Ishikawa (cell line): ENCODE measurements at regions not wholly inside any gene's neighbourhood (a gene's known extent, or its start where the extent isn't known, plus 50 kb on each side); places are given as distances from the start of the nearest gene placed in this dataset.
A peak's percentile ranks its signal among the peaks of the same experiment; 100 is the strongest.

ENCODE experiments used
- CEBPB ChIP-seq: IDR thresholded peaks from 2 replicates; pipeline ENCODE4 v1.6.1; 2012
- CREB1 ChIP-seq: IDR thresholded peaks from 2 replicates; pipeline ENCODE4 v1.6.1; 2012; ENCODE audit warnings: low read depth
- EGR1 ChIP-seq: IDR thresholded peaks from 2 replicates; pipeline ENCODE4 v1.6.1; 2012
- EP300 ChIP-seq: IDR thresholded peaks from 2 replicates; pipeline ENCODE4 v1.6.1; 2012; ENCODE audit warnings: borderline replicate concordance
- FOXM1 ChIP-seq: IDR thresholded peaks from 2 replicates; pipeline ENCODE4 v1.6.1; 2012; ENCODE audit warnings: low read depth, borderline replicate concordance
- NFIC ChIP-seq: IDR thresholded peaks from 2 replicates; pipeline ENCODE4 v1.6.1; 2012
- RAD21 ChIP-seq: IDR thresholded peaks from 2 replicates; pipeline ENCODE4 v1.6.1; 2012; ENCODE audit warnings: low read depth
- REST ChIP-seq: IDR thresholded peaks from 2 replicates; pipeline ENCODE4 v1.6.1; 2012; ENCODE audit warnings: low read depth, mild to moderate bottlenecking
- TAF1 ChIP-seq: IDR thresholded peaks from 2 replicates; pipeline ENCODE4 v1.6.1; 2012; ENCODE audit warnings: low read depth, mild to moderate bottlenecking
- TCF12 ChIP-seq: IDR thresholded peaks from 2 replicates; pipeline ENCODE4 v1.6.1; 2012; ENCODE audit warnings: low read depth
- TEAD4 ChIP-seq: IDR thresholded peaks from 2 replicates; pipeline ENCODE4 v1.6.1; 2012
- USF1 ChIP-seq: IDR thresholded peaks from 2 replicates; pipeline ENCODE4 v1.6.1; 2012
- YY1 ChIP-seq: IDR thresholded peaks from 2 replicates; pipeline ENCODE4 v1.6.1; 2012; ENCODE audit warnings: low read depth
- ZBTB7A ChIP-seq: IDR thresholded peaks from 2 replicates; pipeline ENCODE4 v1.6.1; 2012; ENCODE audit warnings: low read depth
- TF ChIP-seq, protein P1 (sequence below): IDR thresholded peaks from 2 replicates; pipeline ENCODE4 v1.6.1; 2012

DNA sequence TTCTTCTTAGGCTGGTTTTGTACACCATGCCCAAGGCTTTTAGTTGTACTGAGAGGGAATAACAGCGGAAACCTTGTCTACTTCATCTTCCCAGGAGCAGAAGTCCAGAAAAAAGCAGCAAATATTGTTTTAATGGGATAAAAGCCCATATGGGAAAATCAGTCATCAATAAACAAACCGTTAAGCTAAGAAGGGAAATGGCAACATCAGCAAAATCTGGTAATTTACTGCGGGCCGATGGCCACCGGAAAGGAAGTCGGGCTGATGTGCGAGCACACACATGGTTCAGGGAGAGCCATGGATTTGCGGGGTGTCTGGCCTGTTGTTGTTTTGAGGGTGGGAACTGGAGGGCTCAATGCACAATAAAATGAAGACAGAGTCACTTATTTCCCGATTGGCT lies 300.7 kb upstream of the RAB6C start:
- TF ChIP-seq NFIC (no peak), ZBTB7A (no peak), CEBPB (no peak), REST (no peak), FOXM1 (no peak), TCF12 (no peak), CREB1 (no peak), TEAD4 (no peak), USF1 (no peak), TAF1 (no peak), YY1 (no peak), EP300 (no peak)
- TF ChIP-seq, protein P1, sequence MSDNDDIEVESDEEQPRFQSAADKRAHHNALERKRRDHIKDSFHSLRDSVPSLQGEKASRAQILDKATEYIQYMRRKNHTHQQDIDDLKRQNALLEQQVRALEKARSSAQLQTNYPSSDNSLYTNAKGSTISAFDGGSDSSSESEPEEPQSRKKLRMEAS: no peak

GRCh38 chr2:129681788-129682187 lies 297.7 kb upstream of the RAB6C start:
- TF ChIP-seq EGR1 (no peak), YY1 (no peak), FOXM1 (no peak), TCF12 (no peak), TAF1 (no peak), CEBPB (no peak), EP300 (no peak)

DNA sequence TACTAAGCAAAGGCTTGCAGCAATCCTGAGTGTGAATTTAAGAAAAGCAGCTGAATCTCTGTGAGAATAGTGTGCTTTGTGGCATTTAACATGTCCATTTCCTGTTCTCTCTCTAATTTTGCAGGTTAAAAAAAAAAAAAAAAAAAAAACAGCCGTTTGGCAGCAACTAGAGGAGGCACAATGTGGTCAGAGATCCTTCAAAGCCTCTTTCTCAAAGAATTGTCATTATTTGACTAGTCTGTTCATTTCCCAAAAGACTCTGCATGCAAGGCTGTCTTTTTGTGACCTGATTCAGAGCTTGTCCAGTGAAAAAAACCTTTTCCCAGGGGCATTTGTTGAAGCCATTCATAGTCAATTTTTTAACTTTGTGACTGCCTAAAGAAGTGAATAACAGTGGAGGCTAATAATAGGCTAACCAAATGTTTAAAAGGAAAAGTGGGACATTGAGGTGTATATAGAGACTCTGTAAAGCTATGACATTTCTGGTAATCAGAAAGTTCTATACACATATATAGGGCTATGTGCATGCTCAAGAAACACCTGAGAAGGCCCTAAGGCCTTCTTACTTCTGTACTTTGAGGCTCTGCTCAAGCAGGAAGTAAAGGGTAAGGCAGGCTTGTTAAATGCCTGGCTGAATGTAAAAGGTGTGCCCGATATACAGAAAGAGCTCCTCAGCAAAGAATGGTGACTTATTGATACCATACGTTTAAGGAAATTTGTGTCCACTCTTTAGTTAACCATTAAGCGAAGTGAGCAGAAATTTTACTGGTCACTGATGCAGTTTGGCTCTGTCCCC lies 289.6 kb upstream of the RAB6C start:
- TF ChIP-seq TCF12: no peak
- TF ChIP-seq CEBPB: no peak

DNA sequence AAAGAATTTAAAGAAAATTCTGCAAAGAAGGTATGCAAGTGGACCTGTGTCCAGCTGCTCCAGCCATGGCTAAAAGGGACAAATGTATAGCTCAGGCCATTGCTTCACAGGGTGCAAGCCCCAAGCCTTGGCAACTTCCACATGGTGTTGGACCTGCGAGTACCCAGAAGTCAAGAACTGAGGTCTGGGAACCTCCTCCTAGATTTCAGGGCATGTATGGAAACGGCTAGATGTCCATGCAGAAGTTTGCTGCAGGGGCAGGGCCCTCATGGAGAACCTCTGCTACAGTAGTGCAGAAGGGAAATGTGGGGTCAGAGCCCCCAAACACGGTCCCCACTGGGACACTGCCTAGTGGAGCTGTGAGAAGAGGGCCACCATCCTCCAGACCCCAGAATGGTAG lies 284.0 kb upstream of the RAB6C start:
- no peak for TF ChIP-seq YY1
- TF ChIP-seq CREB1: no peak
- TF ChIP-seq RAD21: no peak
- no peak for TF ChIP-seq CEBPB
- no peak for TF ChIP-seq ZBTB7A

GRCh38 chr2:129698593-129698992 lies 280.9 kb upstream of the RAB6C start:
- TF ChIP-seq NFIC (peak; percentile 38), TEAD4 (no peak)

DNA sequence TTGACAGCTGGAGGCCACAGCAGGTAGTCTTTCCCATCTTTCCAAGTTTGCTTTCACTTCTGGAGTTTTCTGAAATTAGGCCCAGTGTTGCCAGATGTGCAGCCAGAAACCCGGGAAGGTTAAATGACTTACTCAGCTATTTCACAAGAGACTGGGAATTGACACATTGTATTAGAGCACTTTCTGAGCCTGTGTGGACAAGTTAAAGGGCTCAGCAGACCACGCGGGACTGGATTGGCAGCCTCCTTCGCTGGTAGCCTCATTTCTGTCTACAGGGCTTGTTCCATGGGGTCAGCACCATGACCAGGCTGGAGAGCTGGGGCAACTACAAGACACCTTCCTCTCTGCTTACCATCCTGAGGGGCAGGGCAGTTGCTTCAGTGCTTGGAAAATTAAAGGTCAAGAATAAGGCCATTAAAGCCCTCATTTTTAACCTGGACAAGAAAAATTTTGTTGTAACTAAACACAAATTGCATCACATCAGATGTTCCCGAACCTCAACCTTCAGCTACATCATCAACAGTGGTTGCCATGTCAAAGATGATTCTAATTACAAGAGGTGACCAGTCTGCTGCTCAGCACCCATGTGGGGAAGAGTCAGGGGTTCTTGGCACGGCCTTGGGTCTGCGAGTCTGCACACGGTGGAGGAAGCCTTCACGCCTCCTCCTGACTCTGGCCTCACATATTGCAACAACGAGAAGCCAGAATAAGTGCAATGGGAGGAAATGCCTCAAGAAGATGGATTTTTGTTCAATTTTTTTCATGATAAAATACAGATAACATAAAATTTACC lies 279.5 kb upstream of the RAB6C start:
- no peak for TF ChIP-seq CEBPB
- TF ChIP-seq, protein P1: no peak
- TF ChIP-seq EGR1: no peak
- TF ChIP-seq YY1: no peak

DNA sequence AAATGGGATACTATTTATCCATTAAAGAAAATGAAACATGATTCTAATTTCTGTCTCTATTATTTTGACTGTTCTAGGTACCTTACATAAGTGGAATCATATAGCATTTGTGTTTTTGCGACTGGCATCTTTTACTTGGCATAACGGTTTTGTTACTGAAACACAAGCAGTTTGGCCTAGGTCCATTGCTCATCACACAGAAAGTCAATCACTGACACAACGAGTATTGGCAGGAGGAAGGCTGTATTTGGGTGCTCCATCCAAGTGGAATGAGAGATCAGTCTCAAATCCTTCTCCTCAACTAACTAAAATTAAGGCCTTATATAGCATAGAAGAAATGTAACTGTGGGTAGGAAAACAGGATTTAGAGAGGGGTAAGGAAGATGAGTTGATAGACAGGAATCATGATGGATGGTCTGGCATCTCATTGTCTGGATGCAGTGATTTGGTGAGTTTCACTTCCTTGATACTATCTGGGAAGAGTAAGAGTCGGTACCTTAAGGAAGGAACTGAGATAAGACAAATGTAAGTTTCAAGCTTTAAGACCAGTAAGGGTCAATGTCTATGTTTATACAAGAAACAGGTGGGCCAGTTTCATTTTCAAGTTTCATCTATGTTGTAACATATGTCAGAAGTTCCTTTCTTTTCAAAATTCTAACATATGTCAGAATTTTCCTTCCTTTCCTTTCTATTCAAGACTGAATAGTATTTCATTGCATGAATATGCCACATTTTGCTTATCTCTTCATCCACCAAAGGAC lies 276.9 kb upstream of the RAB6C start:
- TF ChIP-seq USF1 (no peak), RAD21 (no peak), ZBTB7A (no peak), TEAD4 (no peak)

DNA sequence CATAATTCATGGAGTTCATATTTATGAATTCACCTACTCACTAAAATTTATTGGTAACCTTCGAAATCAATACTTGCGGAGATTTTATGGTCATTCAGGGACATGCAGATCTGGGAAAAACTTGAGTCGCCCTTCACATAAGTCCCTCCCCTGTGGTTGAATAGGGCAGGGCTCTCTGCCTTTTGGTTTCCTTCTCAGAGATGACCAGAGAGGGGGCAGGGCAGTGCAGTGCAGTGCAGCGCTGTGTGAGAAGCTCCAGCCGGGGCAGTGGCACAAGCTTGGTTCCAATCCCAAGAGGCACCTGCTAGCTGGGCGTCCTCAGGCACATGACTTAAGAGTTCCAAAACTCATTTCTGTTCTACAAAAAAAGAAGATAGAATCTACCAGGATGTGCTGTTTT lies 274.4 kb upstream of the RAB6C start:
- TF ChIP-seq ZBTB7A (no peak), TEAD4 (no peak), REST (no peak), USF1 (no peak), NFIC (no peak), YY1 (no peak), RAD21 (no peak), TAF1 (no peak), EGR1 (no peak), FOXM1 (no peak), TCF12 (no peak), EP300 (no peak), CREB1 (no peak), CEBPB (no peak)
- TF ChIP-seq, protein P1: no peak
